Ovary (tissue), 7 donors: ENCODE measurements at regions not wholly inside any gene's neighbourhood (a gene's known extent, or its start where the extent isn't known, plus 50 kb on each side); places are given as distances from the start of the nearest gene placed in this dataset.

Experiments
- DNase-seq, 5 donors: peaks; one replicate each; pipeline ENCODE4 v3.0.0-alpha.2; 2019 to 2020
- H3K27ac ChIP-seq, 2 donors: fragments of 200-600 bp; one replicate each; pipeline versions ENCODE4 v1.5.1 to v1.8.0; 2019 to 2022
- H3K27me3 ChIP-seq: fragments of 200-600 bp; one replicate; pipeline ENCODE4 v1.8.0; 2022
- H3K36me3 ChIP-seq: fragments of 200-600 bp; sonication (generic); one replicate; pipeline ENCODE4 v1.5.1; 2019
- H3K4me1 ChIP-seq: one replicate; pipeline ENCODE4 v1.8.1; 2013; ENCODE audit warnings: mild to moderate bottlenecking, moderate library complexity; ENCODE audit not compliant: insufficient read depth
- H3K4me3 ChIP-seq: fragments of 200-600 bp; sonication (generic); one replicate; pipeline ENCODE4 v1.5.1; 2017
- H3K9me3 ChIP-seq, 2 donors: fragments of 200-600 bp in 1 of 2; sonication (generic) in 1 of 2; one replicate each; pipeline versions ENCODE4 v1.5.1 to v1.8.1; 2013 to 2019; ENCODE audit warnings: mild to moderate bottlenecking in 1 of 2, moderate library complexity in 1 of 2
- EP300 ChIP-seq: sonication (generic); formaldehyde crosslinking; IDR thresholded peaks from one replicate; pipeline ENCODE4 v1.6.1; 2017; ENCODE audit warnings: antibody characterized with exemption
- POLR2A ChIP-seq: fragments of 450-650 bp; IDR thresholded peaks from one replicate; pipeline ENCODE4 v1.6.1; 2017; ENCODE audit warnings: antibody characterized with exemption, mild to moderate bottlenecking, moderate library complexity
- WGBS, 3 donors: extraction: QIAGEN DNeasy Blood & Tissue Kit in 1 of 3; methylation state at CpG; one replicate each; pipeline versions ENCODE4 v1.1.5 to v1.1.7; 2013 to 2017; 5-methylcytosine and 5-hydroxymethylcytosine counted together
- intact Hi-C, 4 donors: fragments of 100-400 bp; cut with DNase I; formaldehyde crosslinking; loops; one replicate each; pipeline versions ENCODE4 v1.11.0 to v1.15.1; 2022 to 2023
- TF ChIP-seq, protein P1 (sequence below), 3 donors: fragments of 450-650 bp in 2 of 3; fragments of 200-600 bp in 1 of 3; IDR thresholded peaks; one replicate each; pipeline versions ENCODE4 v1.5.1 to v1.8.0; 2016 to 2022; ENCODE audit warnings: antibody characterized with exemption in 3 of 3, mild to moderate bottlenecking in 1 of 3
- donor health status: DM: no; HTN: no; CAD: no; lungs with moderate emphysema.
- donor health status: DM: no; HTN: no; CAD: no.
- donor health status: Bipolar disorder and iron deficiency.
- donor health status: DM: no; HTN: no; CAD: no.
- donor health status: DM: yes; HTN: yes; CAD: no.

DNA sequence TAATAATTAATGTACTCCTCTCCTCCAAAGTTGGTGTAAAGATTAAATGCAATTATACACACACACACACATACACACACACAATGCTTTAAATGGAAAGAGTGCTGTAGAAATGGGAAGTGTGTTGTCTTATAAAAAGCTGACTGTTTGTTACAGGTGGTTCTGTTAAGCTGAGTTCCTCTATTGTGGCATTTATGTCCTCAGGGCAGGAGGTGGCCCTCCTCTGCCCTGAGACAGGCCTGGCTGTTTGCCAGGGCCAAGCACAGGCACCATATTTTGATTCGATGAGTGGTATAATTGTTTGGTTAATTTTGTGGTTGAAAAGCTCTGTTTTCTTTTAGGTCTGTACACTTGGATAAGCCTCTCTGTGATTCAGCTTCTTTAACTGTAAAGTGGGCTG is 573.9 kb downstream of the KIF4B start:
- WGBS, 3 donors, result 9 to 39% (median 9%) methylated on average over 1 of the region's 1 CpG
- intact Hi-C loops, result no loop called here
- no peaks in the 10 kb centered on the region for H3K9me3 ChIP-seq
- H3K36me3 ChIP-seq, result no peaks in the 10 kb centered on the region
- no peak overlapping the region for H3K27ac ChIP-seq
- DNase-seq, result no peak
- no peaks in the 10 kb centered on the region for H3K27me3 ChIP-seq
- TF ChIP-seq, protein P1, sequence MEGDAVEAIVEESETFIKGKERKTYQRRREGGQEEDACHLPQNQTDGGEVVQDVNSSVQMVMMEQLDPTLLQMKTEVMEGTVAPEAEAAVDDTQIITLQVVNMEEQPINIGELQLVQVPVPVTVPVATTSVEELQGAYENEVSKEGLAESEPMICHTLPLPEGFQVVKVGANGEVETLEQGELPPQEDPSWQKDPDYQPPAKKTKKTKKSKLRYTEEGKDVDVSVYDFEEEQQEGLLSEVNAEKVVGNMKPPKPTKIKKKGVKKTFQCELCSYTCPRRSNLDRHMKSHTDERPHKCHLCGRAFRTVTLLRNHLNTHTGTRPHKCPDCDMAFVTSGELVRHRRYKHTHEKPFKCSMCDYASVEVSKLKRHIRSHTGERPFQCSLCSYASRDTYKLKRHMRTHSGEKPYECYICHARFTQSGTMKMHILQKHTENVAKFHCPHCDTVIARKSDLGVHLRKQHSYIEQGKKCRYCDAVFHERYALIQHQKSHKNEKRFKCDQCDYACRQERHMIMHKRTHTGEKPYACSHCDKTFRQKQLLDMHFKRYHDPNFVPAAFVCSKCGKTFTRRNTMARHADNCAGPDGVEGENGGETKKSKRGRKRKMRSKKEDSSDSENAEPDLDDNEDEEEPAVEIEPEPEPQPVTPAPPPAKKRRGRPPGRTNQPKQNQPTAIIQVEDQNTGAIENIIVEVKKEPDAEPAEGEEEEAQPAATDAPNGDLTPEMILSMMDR (IDR thresholded peaks at IDR 0.05), result no peak
- TF ChIP-seq EP300 (no peak), POLR2A (no peak)
- no peaks in the 10 kb centered on the region for H3K4me1 ChIP-seq
- H3K4me3 ChIP-seq, result no peak overlapping the region

DNA sequence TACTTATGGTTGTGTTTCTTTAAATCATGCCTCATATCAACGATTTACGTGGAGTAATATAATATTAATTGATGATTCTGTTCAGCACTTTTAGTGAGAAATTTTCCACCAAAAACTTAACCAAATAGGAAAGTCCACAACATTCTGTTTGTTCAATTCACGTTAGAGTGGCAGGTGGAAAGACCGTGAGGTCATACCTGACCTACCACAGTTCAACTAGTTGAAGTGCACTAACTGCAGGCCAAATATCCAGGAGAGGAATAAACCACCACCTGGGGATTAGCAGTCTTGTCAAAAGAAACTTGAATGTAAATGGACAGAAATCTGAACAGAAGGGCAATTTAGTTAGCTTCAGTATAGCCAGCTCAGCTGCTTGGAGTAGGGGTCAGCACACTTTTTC is 577.7 kb downstream of the KIF4B start:
- no peaks in the 10 kb centered on the region for H3K9me3 ChIP-seq
- H3K27ac ChIP-seq, result no peak overlapping the region
- TF ChIP-seq EP300, result no peak
- TF ChIP-seq, protein P1 (IDR thresholded peaks at IDR 0.05), result no peak
- no peak for TF ChIP-seq POLR2A
- no peak for DNase-seq
- no peaks in the 10 kb centered on the region for H3K36me3 ChIP-seq
- H3K4me3 ChIP-seq, result no peak overlapping the region
- no peaks in the 10 kb centered on the region for H3K27me3 ChIP-seq
- H3K4me1 ChIP-seq, result no peaks in the 10 kb centered on the region
- WGBS, 3 donors, result 90 to 94% (median 92%) methylated on average over 4 of the region's 4 CpGs
- intact Hi-C loops, result no loop called here

DNA sequence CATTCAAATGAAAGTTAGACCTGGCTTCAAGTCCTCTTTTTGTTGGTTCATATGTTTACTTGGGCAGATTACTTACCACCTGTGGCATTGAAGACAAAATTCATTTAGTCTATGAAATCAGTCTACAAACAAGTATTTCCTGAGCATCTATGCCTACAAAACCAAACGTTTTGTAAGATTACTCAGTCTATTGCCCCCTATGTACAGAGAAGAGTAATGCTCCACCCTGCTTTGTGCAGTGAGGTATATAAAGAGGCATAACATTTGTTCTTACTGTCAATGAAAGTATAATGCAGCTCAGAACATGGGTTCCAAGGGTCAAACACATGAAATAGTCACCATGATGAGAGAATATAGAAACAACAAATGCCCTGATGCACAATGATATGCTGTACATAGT is 580.7 kb downstream of the KIF4B start:
- H3K27me3 ChIP-seq, result no peaks in the 10 kb centered on the region
- intact Hi-C loops, result no loop called here
- H3K9me3 ChIP-seq, result no peaks in the 10 kb centered on the region
- DNase-seq, result no peak
- TF ChIP-seq, protein P1 (IDR thresholded peaks at IDR 0.05), result no peak
- TF ChIP-seq POLR2A, result no peak
- TF ChIP-seq EP300, result no peak
- 35 to 50% (median 36%) methylated on average over 1 of the region's 1 CpG for WGBS, 3 donors
- H3K36me3 ChIP-seq, result no peaks in the 10 kb centered on the region
- no peak overlapping the region for H3K27ac ChIP-seq
- H3K4me3 ChIP-seq, result no peak overlapping the region
- no peaks in the 10 kb centered on the region for H3K4me1 ChIP-seq

DNA sequence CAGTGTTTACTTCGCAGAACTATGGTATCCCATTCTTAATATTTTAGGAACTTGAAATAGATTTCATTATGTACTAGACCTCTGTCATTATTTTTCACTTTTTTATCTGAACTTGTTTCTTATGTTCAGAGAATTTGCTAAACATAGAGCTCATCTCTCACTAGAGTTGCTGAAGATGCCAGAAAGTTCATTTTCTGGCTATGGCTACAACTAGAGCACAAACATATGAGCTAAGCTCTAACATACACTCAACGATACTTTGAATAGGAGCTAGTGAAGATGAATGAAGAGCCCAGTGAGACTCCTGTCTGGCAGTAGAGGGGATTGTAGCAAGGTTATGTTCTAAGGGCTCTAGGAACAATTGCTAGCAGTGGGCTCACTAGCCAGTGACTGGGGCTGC is 582.2 kb downstream of the KIF4B start:
- no peak overlapping the region for H3K4me3 ChIP-seq
- no peaks in the 10 kb centered on the region for H3K4me1 ChIP-seq
- DNase-seq, result no peak
- intact Hi-C loops, result no loop called here
- TF ChIP-seq POLR2A, result no peak
- TF ChIP-seq, protein P1 (IDR thresholded peaks at IDR 0.05), result no peak
- TF ChIP-seq EP300, result no peak
- H3K27ac ChIP-seq, result no peak overlapping the region
- H3K36me3 ChIP-seq, result no peaks in the 10 kb centered on the region
- 19 to 46% (median 22%) methylated on average over 2 of the region's 2 CpGs for WGBS, 3 donors
- no peaks in the 10 kb centered on the region for H3K27me3 ChIP-seq
- H3K9me3 ChIP-seq, result no peaks in the 10 kb centered on the region

DNA sequence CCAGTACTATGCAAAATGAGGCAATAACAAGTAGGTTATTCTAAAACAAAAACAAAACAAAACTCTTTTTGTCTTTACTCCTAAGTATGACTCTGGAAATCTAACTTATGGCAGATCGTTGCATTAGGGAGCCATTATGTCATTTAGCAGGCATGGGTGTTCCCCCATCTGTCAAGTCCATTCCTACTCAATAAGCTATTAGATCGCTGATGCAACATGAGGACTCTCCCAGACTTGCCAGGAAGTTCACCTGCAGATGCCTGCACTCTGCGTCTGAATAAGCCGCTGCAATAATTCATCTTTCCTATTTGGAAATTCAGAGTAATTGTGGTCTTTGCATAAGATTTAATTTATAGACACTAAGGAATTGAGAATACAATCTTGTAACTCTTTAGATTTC is 585.0 kb downstream of the KIF4B start:
- DNase-seq, result no peak
- no peak overlapping the region for H3K4me3 ChIP-seq
- 67 to 84% (median 70%) methylated on average over 4 of the region's 4 CpGs for WGBS, 3 donors
- TF ChIP-seq POLR2A, result no peak
- TF ChIP-seq, protein P1 (IDR thresholded peaks at IDR 0.05), result no peak
- no peak for TF ChIP-seq EP300
- H3K9me3 ChIP-seq, result no peaks in the 10 kb centered on the region
- H3K27me3 ChIP-seq, result no peaks in the 10 kb centered on the region
- intact Hi-C loops, result no loop called here
- no peaks in the 10 kb centered on the region for H3K36me3 ChIP-seq
- no peak overlapping the region for H3K27ac ChIP-seq
- H3K4me1 ChIP-seq, result no peaks in the 10 kb centered on the region
